HT-29 (cell line): ENCODE measurements at regions not wholly inside any gene's neighbourhood (a gene's known extent, or its start where the extent isn't known, plus 50 kb on each side); places are given as distances from the start of the nearest gene placed in this dataset.

Experiments used
- DNase-seq: peaks from one replicate; pipeline ENCODE4 v3.0.0-alpha.2; 2015; ENCODE audit warnings: low spot score

DNA sequence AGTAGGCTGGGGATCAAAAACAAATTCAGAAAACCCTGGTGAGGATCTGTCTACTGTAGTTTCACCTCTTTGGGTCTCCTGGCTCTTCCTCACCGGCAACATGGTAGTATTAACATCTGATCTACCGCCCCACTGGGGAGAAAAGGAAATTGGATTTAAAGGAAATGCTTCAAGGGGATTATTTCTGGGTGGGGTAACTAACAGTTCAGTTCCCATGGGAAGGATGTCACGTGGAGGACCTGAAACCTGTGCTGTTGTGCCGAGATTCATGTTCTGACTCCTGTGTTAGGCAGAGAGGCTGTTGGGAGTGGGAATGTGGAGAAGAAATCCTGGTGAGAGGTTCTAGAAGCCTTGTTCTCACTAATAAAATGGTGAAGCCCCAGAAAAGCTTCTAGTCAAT is 254.4 kb downstream of the BCOR start:
- DNase-seq: no peak

DNA sequence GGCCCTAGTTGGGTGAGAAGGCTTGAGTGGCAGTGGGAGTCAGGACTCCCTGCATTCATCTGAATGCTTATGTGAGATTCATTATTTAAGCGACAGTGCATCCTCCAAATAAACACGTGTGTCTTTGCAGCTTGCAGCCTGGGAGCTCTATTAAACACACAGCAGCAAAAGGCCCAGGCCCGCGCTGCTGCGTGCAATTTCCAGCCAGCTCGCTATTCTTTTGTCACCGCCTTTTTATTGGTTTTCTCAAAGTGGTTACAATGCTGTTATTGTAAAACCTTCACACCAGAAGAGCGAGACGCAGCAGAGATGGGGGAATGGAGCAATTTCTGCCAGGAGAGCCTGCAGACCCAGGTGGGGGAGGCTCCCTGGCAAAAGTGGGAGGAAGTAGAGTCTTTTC is 252.5 kb downstream of the BCOR start:
- no peak for DNase-seq

DNA sequence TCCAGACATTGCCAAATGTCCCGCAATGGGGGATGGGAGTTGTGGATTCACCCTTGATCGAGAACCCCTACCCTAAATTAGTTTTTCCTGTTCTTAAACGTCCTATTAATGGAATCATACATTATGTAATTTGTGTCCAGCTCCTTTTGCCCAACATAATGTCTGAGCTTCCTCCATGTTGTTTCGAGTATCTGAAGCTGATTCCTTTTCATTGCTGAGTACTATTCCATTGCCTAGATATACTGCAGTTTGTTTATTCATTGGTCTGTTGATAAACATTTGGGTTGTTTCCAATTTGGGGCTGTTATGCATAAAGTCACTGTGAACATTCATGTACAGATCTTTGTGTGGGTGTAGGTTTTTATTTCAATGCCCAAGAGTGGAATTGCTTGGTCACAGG is 251.3 kb downstream of the BCOR start:
- no peak for DNase-seq

- DNase-seq: no peak
Measured at GRCh38 chrX:39848243-39848642, 249.5 kb downstream of the BCOR start.

- no peak for DNase-seq
Measured at GRCh38 chrX:39848900-39849299, 248.9 kb downstream of the BCOR start.

DNA sequence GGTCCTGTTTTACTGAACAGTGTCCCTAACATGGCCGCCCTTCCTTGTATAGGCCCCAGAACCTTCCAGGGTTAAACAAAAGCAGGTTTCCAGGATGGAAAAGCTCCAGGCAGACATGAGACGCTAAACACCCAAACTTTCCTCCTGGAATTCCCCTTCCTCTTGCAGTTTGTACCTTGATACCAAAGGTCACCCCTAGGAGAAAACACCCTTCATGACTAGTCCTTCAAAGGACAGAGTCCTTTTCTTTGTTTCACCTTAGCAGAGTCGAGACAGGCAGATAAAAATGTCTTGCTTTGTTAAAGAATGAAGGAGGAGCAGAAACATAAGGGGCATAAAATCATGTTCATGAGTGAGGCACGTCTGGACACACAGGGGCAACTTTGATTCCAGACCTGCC is 247.5 kb downstream of the BCOR start:
- no peak for DNase-seq

DNA sequence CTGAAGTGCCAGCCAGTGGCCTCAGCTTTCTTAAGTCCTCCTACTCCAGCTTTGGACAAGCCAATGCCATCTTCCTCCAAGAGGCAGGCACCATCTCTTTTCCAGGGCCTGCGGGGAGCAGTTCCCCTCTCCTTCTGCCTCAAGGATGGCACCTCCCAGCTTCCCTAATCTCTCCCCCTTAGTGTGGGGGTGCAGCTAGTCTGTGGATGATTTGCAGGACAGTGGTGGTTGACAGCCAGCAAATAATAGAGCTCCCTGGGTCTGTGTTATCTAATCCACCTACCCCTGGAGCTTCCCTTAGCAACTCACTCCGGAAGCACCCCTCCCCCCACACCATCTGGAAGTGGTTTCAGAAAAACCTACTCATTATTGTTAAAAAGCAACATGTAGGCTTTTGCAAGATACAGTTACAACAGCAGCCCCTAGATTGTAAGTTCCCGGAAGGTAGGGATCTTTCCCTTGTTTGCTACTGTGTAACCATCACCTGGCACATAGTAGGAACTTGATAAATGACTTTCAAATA is 247.1 kb downstream of the BCOR start:
- DNase-seq: no peak

- no peak for DNase-seq
Measured at GRCh38 chrX:39851745-39852455, 245.9 kb downstream of the BCOR start.

DNA sequence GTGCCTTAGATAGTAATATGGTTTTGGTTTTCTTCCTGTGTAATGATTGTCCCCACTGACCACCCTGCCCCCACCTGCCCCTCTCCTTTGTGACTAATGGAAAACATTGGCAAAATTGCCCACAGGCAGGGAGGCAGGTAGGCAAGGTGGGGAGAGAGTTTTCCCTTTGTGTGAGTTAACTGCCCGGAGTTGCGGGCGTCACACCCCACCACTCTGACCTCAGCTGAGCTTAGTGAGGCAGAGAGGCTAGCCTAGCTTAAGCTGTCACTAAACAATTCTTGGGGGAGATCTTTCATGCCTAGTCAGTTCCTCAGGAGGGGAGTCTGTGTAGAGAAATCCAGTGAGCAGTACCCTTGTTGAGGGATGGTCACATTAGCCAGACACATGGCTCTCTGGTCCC is 245.3 kb downstream of the BCOR start:
- no peak for DNase-seq

DNA sequence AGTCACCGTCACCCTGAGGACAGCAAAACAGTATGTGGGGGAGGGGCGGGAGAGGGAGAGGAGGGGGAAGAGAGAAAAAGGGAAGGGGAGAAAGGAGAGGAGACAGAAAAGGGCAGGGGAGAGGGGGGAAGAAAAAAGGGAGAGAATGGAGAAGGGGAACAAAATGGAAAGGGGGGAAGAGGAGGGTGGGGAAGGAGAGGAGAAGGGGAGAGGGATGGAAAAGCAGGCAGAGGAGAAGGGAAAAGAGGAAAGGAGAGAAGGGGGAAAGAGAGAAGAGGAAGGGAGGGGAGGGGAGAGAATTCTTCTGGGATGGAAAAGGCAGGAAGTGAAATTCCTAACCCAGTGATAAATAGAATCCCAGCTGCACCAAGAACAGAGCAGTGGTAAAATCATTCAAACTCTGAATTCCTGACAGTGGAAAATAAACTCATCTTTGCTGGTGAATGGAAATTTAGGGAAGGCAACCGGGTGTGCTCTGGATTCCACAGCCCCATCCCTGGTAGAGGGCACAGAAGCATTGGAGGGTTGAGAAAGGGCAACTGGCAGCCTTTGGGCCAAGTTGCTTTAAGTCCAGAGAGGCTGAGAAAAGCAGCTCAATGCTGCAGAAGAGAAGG is 244.2 kb downstream of the BCOR start:
- DNase-seq: no peak

DNA sequence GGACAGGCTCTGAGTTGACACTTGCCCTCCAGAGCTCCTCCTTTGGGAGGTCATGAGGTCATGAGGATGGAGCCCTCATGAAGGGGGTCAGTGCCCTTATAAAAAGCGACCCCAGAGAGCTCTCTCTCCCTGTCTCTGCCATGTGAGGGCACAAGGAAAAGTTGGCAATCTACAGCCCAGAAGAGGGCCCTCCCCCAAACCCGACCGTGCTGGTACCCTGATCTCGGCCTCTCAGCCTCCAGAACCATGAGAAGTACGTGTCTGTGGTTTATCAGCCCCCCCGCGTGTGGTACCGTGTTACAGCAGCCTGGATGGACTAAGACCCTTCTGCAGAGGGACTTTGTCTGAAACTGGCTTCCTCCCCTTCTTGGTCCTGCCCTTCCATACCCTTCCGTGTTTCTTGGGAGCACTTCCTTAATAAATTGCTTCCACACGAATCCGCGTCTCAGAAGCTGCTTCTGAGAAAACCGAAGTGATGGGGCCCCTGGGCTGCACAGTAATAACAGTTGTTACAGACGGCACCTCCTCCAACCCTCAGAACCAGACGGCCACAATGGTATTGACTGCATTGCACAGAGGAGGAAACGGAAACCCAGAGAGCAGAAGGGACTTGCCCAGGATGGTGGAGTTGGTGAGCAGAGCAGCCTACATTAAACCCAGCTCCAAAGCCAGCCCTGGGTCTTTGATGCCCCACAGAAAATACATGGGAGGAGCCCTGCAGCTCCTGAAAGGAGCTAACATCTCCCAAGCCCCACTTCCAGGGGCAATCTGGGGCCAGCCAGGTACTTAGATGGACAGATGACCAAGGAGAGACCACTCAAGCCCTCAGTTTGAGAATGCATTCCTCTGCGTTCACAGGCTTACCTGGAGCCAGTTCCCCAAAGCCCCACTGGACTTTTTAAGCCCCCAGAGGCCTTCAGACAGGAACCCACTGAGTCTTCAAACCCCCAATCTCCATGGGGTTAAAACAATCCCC is 242.7 kb downstream of the BCOR start:
- DNase-seq: no peak

GRCh38 chrX:39855748-39856129 is 242.0 kb downstream of the BCOR start:
- peak; percentile 43 for DNase-seq

DNA sequence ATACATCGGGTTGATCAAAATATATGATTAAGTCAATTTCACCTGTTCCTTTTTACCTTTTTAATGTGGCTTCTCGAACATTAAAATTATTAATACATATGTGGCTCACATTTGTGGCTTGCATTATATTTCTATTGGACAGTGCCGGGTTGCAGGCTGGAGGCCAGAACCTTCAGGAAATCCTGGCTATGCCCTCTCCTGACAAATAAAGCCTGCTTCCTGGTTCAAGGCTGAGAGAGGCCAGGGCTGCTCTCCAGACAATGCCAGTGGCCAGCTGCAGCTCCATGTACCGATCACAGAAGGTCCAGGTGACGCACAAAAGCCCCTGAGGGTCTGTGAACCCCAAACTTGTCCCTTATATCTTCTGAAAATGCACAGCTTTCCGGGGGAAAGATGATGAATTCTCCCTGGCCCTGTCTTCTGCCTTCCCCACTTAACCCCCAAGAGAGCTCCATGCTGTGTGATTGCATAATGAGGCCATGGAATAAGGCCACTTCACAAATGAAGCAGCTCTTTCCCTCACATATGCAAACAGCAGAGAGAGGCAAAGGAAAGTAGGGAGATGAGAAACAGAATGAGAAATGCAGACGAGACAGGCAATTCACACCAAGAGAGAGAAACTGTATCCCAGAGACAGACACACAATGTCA is 241.2 kb downstream of the BCOR start:
- DNase-seq: no peak

DNA sequence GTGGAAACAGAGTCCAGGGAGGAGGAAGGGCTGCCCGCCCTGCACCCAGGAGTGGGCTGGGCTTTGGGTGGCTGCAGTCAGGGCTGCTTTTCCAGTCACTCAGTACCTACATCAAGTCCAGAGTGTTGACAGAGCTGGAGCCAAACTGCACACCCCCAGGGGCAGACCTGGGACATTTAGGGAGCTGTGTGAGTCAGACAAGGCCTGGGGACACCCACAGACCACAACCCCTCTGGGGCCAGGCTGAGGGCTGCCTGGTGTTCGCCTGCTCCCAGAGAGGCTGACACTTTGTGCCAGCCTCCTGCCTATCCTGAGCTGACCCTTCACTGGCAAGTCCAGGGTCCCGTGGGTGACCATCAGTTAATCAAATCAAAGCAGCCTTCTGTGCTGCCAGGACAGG is 240.0 kb downstream of the BCOR start:
- DNase-seq: no peak

DNA sequence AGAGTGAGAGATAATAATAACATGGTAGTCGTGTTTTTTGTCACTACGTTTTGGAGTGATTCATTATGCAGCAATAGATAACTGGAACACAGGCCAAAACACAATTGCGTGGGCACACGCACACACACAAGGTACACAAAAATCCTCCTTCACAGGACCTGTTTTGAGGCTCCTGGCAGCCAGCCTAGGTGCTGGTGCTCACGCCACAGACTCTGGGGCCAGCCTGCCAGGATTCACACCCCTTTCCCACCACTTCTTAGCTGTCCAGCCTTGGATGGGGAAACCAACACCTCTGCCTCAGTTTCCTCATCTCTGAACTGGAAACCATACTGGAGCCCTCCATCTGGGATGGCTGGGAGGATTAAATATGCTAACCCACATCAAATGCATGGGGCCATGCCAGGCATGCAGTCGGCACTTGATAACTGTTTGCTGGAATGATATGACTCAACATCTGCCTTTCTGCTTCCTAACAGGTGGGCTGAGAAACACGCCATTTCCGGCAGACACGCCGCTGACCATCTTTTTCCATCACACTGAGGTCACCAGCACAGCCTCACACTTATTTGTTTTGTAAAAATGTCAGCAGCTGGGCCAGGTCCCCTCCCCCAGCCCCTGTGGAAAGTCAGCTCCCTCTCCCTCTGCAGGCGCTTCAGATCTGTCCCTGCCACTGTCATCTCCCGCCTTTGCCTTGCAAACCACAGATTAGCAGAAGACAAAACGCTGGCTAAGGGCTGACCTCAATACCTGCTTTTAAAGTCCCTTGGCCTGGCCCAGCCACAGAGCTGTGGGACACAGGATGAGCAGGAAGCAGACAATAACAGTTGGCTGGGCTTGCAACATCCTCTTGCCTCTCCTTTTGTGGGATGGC is 237.5 kb downstream of the BCOR start:
- peak; percentile 2 for DNase-seq

GRCh38 chrX:39862963-39863362 is 234.8 kb downstream of the BCOR start:
- no peak for DNase-seq

GRCh38 chrX:39866229-39866628 is 231.5 kb downstream of the BCOR start:
- DNase-seq: no peak

DNA sequence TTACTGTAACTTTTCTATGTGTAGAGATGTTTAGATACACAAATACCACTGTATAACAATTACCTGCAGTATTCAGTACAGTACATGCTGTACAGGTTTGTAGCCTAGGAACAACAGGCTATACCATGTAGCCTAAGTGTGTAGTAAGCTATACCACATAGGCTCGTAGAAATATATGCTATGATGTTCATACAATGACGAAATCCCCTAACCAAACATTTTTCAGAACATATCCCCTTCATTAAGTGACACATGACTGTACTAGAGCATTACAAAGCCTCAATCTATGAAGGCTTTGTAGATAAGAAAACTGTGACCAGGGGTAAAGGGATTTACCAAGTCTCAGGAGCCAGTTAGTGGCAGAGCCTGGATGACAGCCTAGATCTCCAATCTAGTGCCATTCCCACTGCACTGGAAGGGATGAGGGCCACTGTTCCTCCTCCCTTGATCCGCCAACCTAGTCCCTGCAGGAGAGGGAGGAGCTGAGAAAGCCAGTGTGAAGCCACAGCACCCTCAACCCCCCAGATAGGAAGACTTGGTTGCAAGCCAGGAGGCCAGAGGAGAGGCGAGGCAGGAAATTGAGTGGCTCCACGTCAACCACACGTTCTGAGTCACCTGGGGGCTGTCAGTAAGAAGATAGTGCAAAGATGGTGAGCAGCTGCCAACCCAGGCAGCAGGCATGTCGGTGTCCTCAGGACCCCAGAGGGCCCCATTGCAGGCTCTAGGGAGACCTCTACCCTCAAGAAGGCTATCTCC is 227.7 kb downstream of the BCOR start:
- no peak for DNase-seq

DNA sequence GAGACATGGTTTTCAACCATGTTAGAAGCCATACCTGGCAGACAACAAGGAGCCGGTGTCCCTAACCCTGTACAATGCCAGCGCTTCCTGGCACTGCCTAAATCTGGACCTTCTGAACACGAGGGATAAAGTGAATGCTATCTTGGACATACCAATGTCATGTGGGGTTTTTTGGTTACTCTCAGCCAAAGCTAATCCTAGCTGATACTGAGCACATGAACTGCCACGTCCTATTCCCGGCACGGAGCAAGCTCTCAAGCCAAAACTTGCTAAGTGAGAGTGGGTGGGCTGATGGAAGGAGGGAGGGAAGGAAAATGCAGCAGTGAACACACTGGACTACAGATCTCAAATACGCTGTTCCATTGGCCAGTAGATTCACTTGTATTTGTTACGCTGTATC is 226.1 kb downstream of the BCOR start:
- DNase-seq: no peak

- no peak for DNase-seq
Measured at GRCh38 chrX:39873117-39873516, 224.6 kb downstream of the BCOR start.
